ENCODE measurements at regions not wholly inside any gene's neighbourhood (a gene's known extent, or its start where the extent isn't known, plus 50 kb on each side); places are given as distances from the start of the nearest gene placed in this dataset.
A peak's percentile ranks its signal among the peaks of the same experiment; 100 is the strongest.

- no peaks in the 10 kb centered on the region for H3K27me3 ChIP-seq (ENCODE audit: control insufficient read depth, insufficient read depth, low read length)
- H3K36me3 ChIP-seq (ENCODE audit: control insufficient read depth, insufficient read depth, low read length): no peaks in the 10 kb centered on the region
- DNase-seq (ENCODE audit: low read depth) (peak; percentile 79), FAIRE-seq (no peak)
- TF ChIP-seq, protein P1, sequence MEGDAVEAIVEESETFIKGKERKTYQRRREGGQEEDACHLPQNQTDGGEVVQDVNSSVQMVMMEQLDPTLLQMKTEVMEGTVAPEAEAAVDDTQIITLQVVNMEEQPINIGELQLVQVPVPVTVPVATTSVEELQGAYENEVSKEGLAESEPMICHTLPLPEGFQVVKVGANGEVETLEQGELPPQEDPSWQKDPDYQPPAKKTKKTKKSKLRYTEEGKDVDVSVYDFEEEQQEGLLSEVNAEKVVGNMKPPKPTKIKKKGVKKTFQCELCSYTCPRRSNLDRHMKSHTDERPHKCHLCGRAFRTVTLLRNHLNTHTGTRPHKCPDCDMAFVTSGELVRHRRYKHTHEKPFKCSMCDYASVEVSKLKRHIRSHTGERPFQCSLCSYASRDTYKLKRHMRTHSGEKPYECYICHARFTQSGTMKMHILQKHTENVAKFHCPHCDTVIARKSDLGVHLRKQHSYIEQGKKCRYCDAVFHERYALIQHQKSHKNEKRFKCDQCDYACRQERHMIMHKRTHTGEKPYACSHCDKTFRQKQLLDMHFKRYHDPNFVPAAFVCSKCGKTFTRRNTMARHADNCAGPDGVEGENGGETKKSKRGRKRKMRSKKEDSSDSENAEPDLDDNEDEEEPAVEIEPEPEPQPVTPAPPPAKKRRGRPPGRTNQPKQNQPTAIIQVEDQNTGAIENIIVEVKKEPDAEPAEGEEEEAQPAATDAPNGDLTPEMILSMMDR (IDR thresholded peaks at IDR 0.05; ENCODE audit: insufficient read depth, low read length, severe bottlenecking): no peak
- H3K4me3 ChIP-seq (ENCODE audit: low read depth, low read length): no peak overlapping the region
Measured at GRCh38 chr13:104310861-104311260, 1244.6 kb upstream of the SLC10A2 start.

DNA sequence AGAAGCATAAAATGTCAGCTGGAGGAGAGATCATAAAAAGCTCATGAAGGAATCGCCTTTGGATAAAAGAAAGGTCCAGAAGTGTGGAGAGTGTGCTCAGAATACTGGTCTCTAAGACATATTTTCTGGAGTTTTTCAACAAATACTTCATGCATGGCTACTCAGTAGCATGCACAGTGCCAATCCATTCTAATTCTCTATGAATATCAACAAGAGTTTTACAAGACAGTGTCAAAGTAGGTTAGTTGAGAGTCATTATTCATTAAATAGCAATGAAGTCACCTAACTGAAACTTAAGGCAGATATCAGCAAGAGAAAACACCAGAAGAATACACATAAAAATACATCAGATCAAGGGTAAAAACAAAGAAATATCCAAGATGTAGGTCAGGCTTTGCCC is 1243.2 kb upstream of the SLC10A2 start:
- no peaks in the 10 kb centered on the region for H3K36me3 ChIP-seq (ENCODE audit: control insufficient read depth, insufficient read depth, low read length)
- FAIRE-seq: no peak
- TF ChIP-seq, protein P1 (IDR thresholded peaks at IDR 0.05; ENCODE audit: insufficient read depth, low read length, severe bottlenecking): no peak

GRCh38 chr13:104301171-104301975 is 1235.2 kb upstream of the SLC10A2 start:
- Histone ChIP-seq H3K36me3 (ENCODE audit: control insufficient read depth, insufficient read depth, low read length) (no peaks in the 10 kb centered on the region), H3K4me3 (ENCODE audit: low read depth, low read length) (no peak overlapping the region), H3K27me3 (ENCODE audit: control insufficient read depth, insufficient read depth, low read length) (no peaks in the 10 kb centered on the region)
- FAIRE-seq: no peak
- TF ChIP-seq, protein P1 (IDR thresholded peaks at IDR 0.05; ENCODE audit: insufficient read depth, low read length, severe bottlenecking): no peak
- DNase-seq (ENCODE audit: low read depth): no peak

More for the DNA sequence above, 1243.2 kb upstream of the SLC10A2 start:
- Histone ChIP-seq H3K27me3 (ENCODE audit: control insufficient read depth, insufficient read depth, low read length) (no peaks in the 10 kb centered on the region), H3K4me3 (ENCODE audit: low read depth, low read length) (no peak overlapping the region)
- no peak for DNase-seq (ENCODE audit: low read depth)

DNA sequence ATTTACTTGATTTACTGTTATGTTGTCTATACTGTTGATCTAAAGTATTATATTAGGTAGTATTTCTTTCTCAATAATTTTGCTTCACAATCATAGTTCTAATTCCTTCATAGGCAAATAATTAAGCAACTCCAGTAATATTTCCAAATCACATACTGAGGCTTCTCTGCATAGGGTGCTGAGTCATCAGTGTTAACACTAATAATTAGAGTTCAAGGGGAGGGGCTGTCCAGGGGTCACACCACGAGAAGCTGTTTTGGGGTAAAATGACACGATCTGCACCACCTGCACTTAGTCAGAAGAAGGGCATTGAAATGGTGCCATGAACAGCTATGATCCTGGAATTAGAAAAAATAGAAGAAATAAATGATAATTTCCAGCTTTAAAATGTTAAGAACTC is 1230.9 kb upstream of the SLC10A2 start:
- Histone ChIP-seq H3K27me3 (ENCODE audit: control insufficient read depth, insufficient read depth, low read length) (no peaks in the 10 kb centered on the region), H3K36me3 (ENCODE audit: control insufficient read depth, insufficient read depth, low read length) (no peaks in the 10 kb centered on the region), H3K4me3 (ENCODE audit: low read depth, low read length) (no peak overlapping the region)
- FAIRE-seq (no peak), DNase-seq (ENCODE audit: low read depth) (peak; percentile 13)
- TF ChIP-seq, protein P1 (IDR thresholded peaks at IDR 0.05; ENCODE audit: insufficient read depth, low read length, severe bottlenecking): no peak

- DNase-seq (ENCODE audit: low read depth): no peak
- Histone ChIP-seq H3K4me3 (ENCODE audit: low read depth, low read length) (no peak overlapping the region), H3K36me3 (ENCODE audit: control insufficient read depth, insufficient read depth, low read length) (no peaks in the 10 kb centered on the region), H3K27me3 (ENCODE audit: control insufficient read depth, insufficient read depth, low read length) (no peaks in the 10 kb centered on the region)
- no peak for FAIRE-seq
- TF ChIP-seq, protein P1 (IDR thresholded peaks at IDR 0.05; ENCODE audit: insufficient read depth, low read length, severe bottlenecking): no peak
Measured at GRCh38 chr13:104296286-104296685, 1230.1 kb upstream of the SLC10A2 start.

DNA sequence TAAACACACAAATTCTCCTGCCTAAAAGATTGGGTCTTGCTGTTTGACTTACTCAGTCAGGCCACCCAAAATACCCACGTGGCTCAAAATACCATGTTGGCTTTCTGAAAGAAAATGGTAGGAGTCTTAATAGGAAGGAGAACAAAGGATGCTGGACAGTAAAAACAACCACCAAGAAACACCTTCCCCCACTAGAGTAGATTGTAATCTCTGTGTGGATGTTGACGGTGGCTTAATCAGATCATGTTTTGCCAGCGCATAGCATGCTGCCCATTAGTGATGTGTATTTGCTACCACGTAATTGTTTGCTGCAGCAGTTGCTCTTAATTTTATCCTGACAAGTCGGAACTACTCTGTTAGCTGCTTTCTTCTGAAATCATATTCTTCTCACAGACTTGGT is 1229.3 kb upstream of the SLC10A2 start:
- Histone ChIP-seq H3K4me3 (ENCODE audit: low read depth, low read length) (no peak overlapping the region), H3K27me3 (ENCODE audit: control insufficient read depth, insufficient read depth, low read length) (no peaks in the 10 kb centered on the region), H3K36me3 (ENCODE audit: control insufficient read depth, insufficient read depth, low read length) (no peaks in the 10 kb centered on the region)
- TF ChIP-seq, protein P1 (IDR thresholded peaks at IDR 0.05; ENCODE audit: insufficient read depth, low read length, severe bottlenecking): no peak
- FAIRE-seq (peak; percentile 36), DNase-seq (ENCODE audit: low read depth) (no peak)
